ENCODE measurements at regions not wholly inside any gene's neighbourhood (a gene's known extent, or its start where the extent isn't known, plus 50 kb on each side); places are given as distances from the start of the nearest gene placed in this dataset.

- intact Hi-C loops (cut with DNase I), result no loop called here
- Histone ChIP-seq H3K36me3 (no peaks in the 10 kb centered on the region), H3K27ac (no peak overlapping the region), H3K4me3 (no peak overlapping the region), H3K4me1 (no peaks in the 10 kb centered on the region), H3K27me3 (no peaks in the 10 kb centered on the region), H3K9me3 (no peaks in the 10 kb centered on the region)
- no peak for DNase-seq
- ATAC-seq, result no peak
- 61% methylated on average over 2 of the region's 2 CpGs for WGBS (ENCODE audit: insufficient coverage, low coverage, low lambda C conversion rate, missing lambda C conversion rate)
- no peak for TF ChIP-seq POLR2A (IDR thresholded peaks at IDR 0.05)
- TF ChIP-seq, protein P1, sequence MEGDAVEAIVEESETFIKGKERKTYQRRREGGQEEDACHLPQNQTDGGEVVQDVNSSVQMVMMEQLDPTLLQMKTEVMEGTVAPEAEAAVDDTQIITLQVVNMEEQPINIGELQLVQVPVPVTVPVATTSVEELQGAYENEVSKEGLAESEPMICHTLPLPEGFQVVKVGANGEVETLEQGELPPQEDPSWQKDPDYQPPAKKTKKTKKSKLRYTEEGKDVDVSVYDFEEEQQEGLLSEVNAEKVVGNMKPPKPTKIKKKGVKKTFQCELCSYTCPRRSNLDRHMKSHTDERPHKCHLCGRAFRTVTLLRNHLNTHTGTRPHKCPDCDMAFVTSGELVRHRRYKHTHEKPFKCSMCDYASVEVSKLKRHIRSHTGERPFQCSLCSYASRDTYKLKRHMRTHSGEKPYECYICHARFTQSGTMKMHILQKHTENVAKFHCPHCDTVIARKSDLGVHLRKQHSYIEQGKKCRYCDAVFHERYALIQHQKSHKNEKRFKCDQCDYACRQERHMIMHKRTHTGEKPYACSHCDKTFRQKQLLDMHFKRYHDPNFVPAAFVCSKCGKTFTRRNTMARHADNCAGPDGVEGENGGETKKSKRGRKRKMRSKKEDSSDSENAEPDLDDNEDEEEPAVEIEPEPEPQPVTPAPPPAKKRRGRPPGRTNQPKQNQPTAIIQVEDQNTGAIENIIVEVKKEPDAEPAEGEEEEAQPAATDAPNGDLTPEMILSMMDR (IDR thresholded peaks at IDR 0.05), result no peak
Observed at GRCh38 chr11:30174265-30175020, 56.4 kb upstream of the FSHB start.

Small RNAs in the stretch of these regions (small RNA-seq; reads per million reads assigned to genes)
- 0 reads per million in 2 experiments for gene AL358944.1

All from right lobe of liver (tissue), 6 donors.